ENCODE measurements at regions not wholly inside any gene's neighbourhood (a gene's known extent, or its start where the extent isn't known, plus 50 kb on each side); places are given as distances from the start of the nearest gene placed in this dataset.

- H3K36me3 Mint-ChIP-seq: no peaks in the 10 kb centered on the region
- H3K27ac ChIP-seq (ENCODE audit: low read length): no peak overlapping the region
- H3K9me3 ChIP-seq: no peaks in the 10 kb centered on the region
- peaks cover 0 to 7% of the 10 kb centered on the region in 2 experiments for H3K27me3 ChIP-seq (replicated peaks in 1 of 2; ENCODE audit: control insufficient read depth in 2 of 2, extremely low read depth in 1 of 2, insufficient read depth in 2 of 2, low read length in 1 of 2)
- ATAC-seq (replicated peaks in 1 of 4): no peak
- peaks cover 8 to 13% of the 10 kb centered on the region in 2 donors for H3K27me3 Mint-ChIP-seq
- H3K27ac Mint-ChIP-seq: no peak overlapping the region
- no peaks in the 10 kb centered on the region for H3K4me1 ChIP-seq (ENCODE audit: control insufficient read depth in 1 of 2, extremely low read depth in 1 of 2, insufficient read depth in 2 of 2, low read length in 2 of 2)
- no peaks in the 10 kb centered on the region for H3K36me3 ChIP-seq (ENCODE audit: control insufficient read depth in 2 of 2, extremely low read depth in 1 of 2, insufficient read depth in 1 of 2, low read length in 1 of 2)
- ChIA-PET POLR2A (no interaction called here), CTCF (no interaction called here)
- H3K4me3 ChIP-seq (ENCODE audit: control insufficient read depth in 1 of 2, extremely low read depth in 1 of 2, low read length in 1 of 2): no peak overlapping the region
- no peak for DNase-seq
- no peaks in the 10 kb centered on the region for H3K9me3 Mint-ChIP-seq
- H3K4me3 Mint-ChIP-seq: no peak overlapping the region
- no peaks in the 10 kb centered on the region for H3K4me1 Mint-ChIP-seq
These were observed 214.6 kb downstream of the KIF20B start for GRCh38 chr10:89915968-89916367.

GRCh38 chr10:89916468-89917215 is 215.3 kb downstream of the KIF20B start:
- WGBS (ENCODE audit: insufficient coverage): no CpG with 5 or more reads among the region's 1 CpG
- H3K27ac ChIP-seq (ENCODE audit: low read length): no peak overlapping the region
- H3K4me1 ChIP-seq (ENCODE audit: control insufficient read depth in 1 of 2, extremely low read depth in 1 of 2, insufficient read depth in 2 of 2, low read length in 2 of 2): no peaks in the 10 kb centered on the region
- H3K4me1 Mint-ChIP-seq: no peaks in the 10 kb centered on the region
- no peak for DNase-seq
- H3K4me3 Mint-ChIP-seq: no peak overlapping the region
- no peak overlapping the region for H3K27ac Mint-ChIP-seq
- no peaks in the 10 kb centered on the region for H3K9me3 ChIP-seq
- no peaks in the 10 kb centered on the region for H3K9me3 Mint-ChIP-seq
- no peaks in the 10 kb centered on the region for H3K36me3 ChIP-seq (ENCODE audit: control insufficient read depth in 2 of 2, extremely low read depth in 1 of 2, insufficient read depth in 1 of 2, low read length in 1 of 2)
- ChIA-PET POLR2A (interaction anchor here in 1 of 2 donors (0.6 kb wide), 2 partner anchors 12 to 949 kb away, joined by 3 to 5 read pairs; no protein-coding TSS in a partner anchor), CTCF (no interaction called here)
- no peaks in the 10 kb centered on the region for H3K36me3 Mint-ChIP-seq
- peaks cover 8 to 9% of the 10 kb centered on the region in 2 donors for H3K27me3 Mint-ChIP-seq
- ATAC-seq (replicated peaks in 1 of 4): no peak
- H3K4me3 ChIP-seq (ENCODE audit: control insufficient read depth in 1 of 2, extremely low read depth in 1 of 2, low read length in 1 of 2): no peak overlapping the region
- peaks cover 0 to 3% of the 10 kb centered on the region in 2 experiments for H3K27me3 ChIP-seq (replicated peaks in 1 of 2; ENCODE audit: control insufficient read depth in 2 of 2, extremely low read depth in 1 of 2, insufficient read depth in 2 of 2, low read length in 1 of 2)

- no peaks in the 10 kb centered on the region for H3K4me1 Mint-ChIP-seq
- Histone ChIP-seq H3K9me3 (no peaks in the 10 kb centered on the region), H3K36me3 (ENCODE audit: control insufficient read depth in 2 of 2, extremely low read depth in 1 of 2, insufficient read depth in 1 of 2, low read length in 1 of 2) (no peaks in the 10 kb centered on the region), H3K4me3 (ENCODE audit: control insufficient read depth in 1 of 2, extremely low read depth in 1 of 2, low read length in 1 of 2) (no peak overlapping the region), H3K4me1 (ENCODE audit: control insufficient read depth in 1 of 2, extremely low read depth in 1 of 2, insufficient read depth in 2 of 2, low read length in 2 of 2) (no peaks in the 10 kb centered on the region), H3K27ac (ENCODE audit: low read length) (no peak overlapping the region), H3K27me3 (replicated peaks in 1 of 2; ENCODE audit: control insufficient read depth in 2 of 2, extremely low read depth in 1 of 2, insufficient read depth in 2 of 2, low read length in 1 of 2) (no peaks in the 10 kb centered on the region)
- no peaks in the 10 kb centered on the region for H3K36me3 Mint-ChIP-seq
- H3K27me3 Mint-ChIP-seq: peaks cover 3 to 8% of the 10 kb centered on the region in 2 donors
- H3K27ac Mint-ChIP-seq: no peak overlapping the region
- WGBS (ENCODE audit: insufficient coverage): no CpG with 5 or more reads among the region's 5 CpGs
- no peak overlapping the region for H3K4me3 Mint-ChIP-seq
- no peaks in the 10 kb centered on the region for H3K9me3 Mint-ChIP-seq
- POLR2A ChIA-PET: no interaction called here
- ATAC-seq (replicated peaks in 1 of 4): no peak
- DNase-seq: no peak
- CTCF ChIA-PET: no interaction called here
These were observed 220.0 kb downstream of the KIF20B start for GRCh38 chr10:89921403-89921802.

- no CpG with 5 or more reads among the region's 1 CpG for WGBS (ENCODE audit: insufficient coverage)
- Mint-ChIP-seq H3K36me3 (no peaks in the 10 kb centered on the region), H3K27me3 (peaks cover 3 to 8% of the 10 kb centered on the region in 2 donors), H3K4me1 (no peaks in the 10 kb centered on the region), H3K4me3 (no peak overlapping the region), H3K9me3 (no peaks in the 10 kb centered on the region), H3K27ac (no peak overlapping the region)
- H3K36me3 ChIP-seq (ENCODE audit: control insufficient read depth in 2 of 2, extremely low read depth in 1 of 2, insufficient read depth in 1 of 2, low read length in 1 of 2): no peaks in the 10 kb centered on the region
- no peak overlapping the region for H3K27ac ChIP-seq (ENCODE audit: low read length)
- POLR2A ChIA-PET: no interaction called here
- H3K4me3 ChIP-seq (ENCODE audit: control insufficient read depth in 1 of 2, extremely low read depth in 1 of 2, low read length in 1 of 2): no peak overlapping the region
- CTCF ChIA-PET: no interaction called here
- H3K27me3 ChIP-seq (replicated peaks in 1 of 2; ENCODE audit: control insufficient read depth in 2 of 2, extremely low read depth in 1 of 2, insufficient read depth in 2 of 2, low read length in 1 of 2): no peaks in the 10 kb centered on the region
- no peak for ATAC-seq (replicated peaks in 1 of 4)
- H3K4me1 ChIP-seq (ENCODE audit: control insufficient read depth in 1 of 2, extremely low read depth in 1 of 2, insufficient read depth in 2 of 2, low read length in 2 of 2): no peaks in the 10 kb centered on the region
- DNase-seq: no peak
- H3K9me3 ChIP-seq: no peaks in the 10 kb centered on the region
These were observed 222.3 kb downstream of the KIF20B start for GRCh38 chr10:89923661-89924060.

GRCh38 chr10:89924261-89924660 is 222.9 kb downstream of the KIF20B start:
- Histone ChIP-seq H3K9me3 (no peaks in the 10 kb centered on the region), H3K4me3 (ENCODE audit: control insufficient read depth in 1 of 2, extremely low read depth in 1 of 2, low read length in 1 of 2) (no peak overlapping the region), H3K27me3 (replicated peaks in 1 of 2; ENCODE audit: control insufficient read depth in 2 of 2, extremely low read depth in 1 of 2, insufficient read depth in 2 of 2, low read length in 1 of 2) (no peaks in the 10 kb centered on the region), H3K4me1 (ENCODE audit: control insufficient read depth in 1 of 2, extremely low read depth in 1 of 2, insufficient read depth in 2 of 2, low read length in 2 of 2) (no peaks in the 10 kb centered on the region), H3K36me3 (ENCODE audit: control insufficient read depth in 2 of 2, extremely low read depth in 1 of 2, insufficient read depth in 1 of 2, low read length in 1 of 2) (no peaks in the 10 kb centered on the region), H3K27ac (ENCODE audit: low read length) (no peak overlapping the region)
- WGBS (ENCODE audit: insufficient coverage): no CpG with 5 or more reads among the region's 1 CpG
- no peaks in the 10 kb centered on the region for H3K36me3 Mint-ChIP-seq
- ATAC-seq (replicated peaks in 1 of 4) (no peak), DNase-seq (no peak)
- H3K4me3 Mint-ChIP-seq: no peak overlapping the region
- no peak overlapping the region for H3K27ac Mint-ChIP-seq
- H3K27me3 Mint-ChIP-seq: peaks cover 3 to 8% of the 10 kb centered on the region in 2 donors
- ChIA-PET CTCF (no interaction called here), POLR2A (no interaction called here)
- no peaks in the 10 kb centered on the region for H3K4me1 Mint-ChIP-seq
- H3K9me3 Mint-ChIP-seq: no peaks in the 10 kb centered on the region

GRCh38 chr10:89926736-89927135 is 225.3 kb downstream of the KIF20B start:
- ATAC-seq (replicated peaks in 1 of 4): no peak
- Mint-ChIP-seq H3K4me1 (no peaks in the 10 kb centered on the region), H3K9me3 (no peaks in the 10 kb centered on the region), H3K36me3 (no peaks in the 10 kb centered on the region), H3K27me3 (peaks cover 0 to 4% of the 10 kb centered on the region in 2 donors), H3K4me3 (no peak overlapping the region), H3K27ac (no peak overlapping the region)
- H3K4me3 ChIP-seq (ENCODE audit: control insufficient read depth in 1 of 2, extremely low read depth in 1 of 2, low read length in 1 of 2): no peak overlapping the region
- H3K36me3 ChIP-seq (ENCODE audit: control insufficient read depth in 2 of 2, extremely low read depth in 1 of 2, insufficient read depth in 1 of 2, low read length in 1 of 2): no peaks in the 10 kb centered on the region
- DNase-seq: no peak
- CTCF ChIA-PET: no interaction called here
- H3K27me3 ChIP-seq (replicated peaks in 1 of 2; ENCODE audit: control insufficient read depth in 2 of 2, extremely low read depth in 1 of 2, insufficient read depth in 2 of 2, low read length in 1 of 2): no peaks in the 10 kb centered on the region
- no peaks in the 10 kb centered on the region for H3K9me3 ChIP-seq
- H3K27ac ChIP-seq (ENCODE audit: low read length): no peak overlapping the region
- H3K4me1 ChIP-seq (ENCODE audit: control insufficient read depth in 1 of 2, extremely low read depth in 1 of 2, insufficient read depth in 2 of 2, low read length in 2 of 2): no peaks in the 10 kb centered on the region
- WGBS (ENCODE audit: insufficient coverage): 86% methylated on average over 2 of the region's 2 CpGs
- POLR2A ChIA-PET: no interaction called here

All from T-cell (primary cell).